NB4 (cell line): ENCODE measurements at regions not wholly inside any gene's neighbourhood (a gene's known extent, or its start where the extent isn't known, plus 50 kb on each side); places are given as distances from the start of the nearest gene placed in this dataset.

ENCODE experiments used
- CTCF ChIP-seq: IDR thresholded peaks from one replicate; pipeline ENCODE4 v1.5.1; 2012; ENCODE audit warnings: low read depth, low read length
- MAX ChIP-seq: IDR thresholded peaks from 2 replicates; pipeline ENCODE4 v1.6.1; 2011; ENCODE audit warnings: low read depth, low read length
- MYC ChIP-seq: IDR thresholded peaks from 2 replicates; pipeline ENCODE4 v1.6.1; 2011; ENCODE audit warnings: low read depth, low read length
- POLR2A ChIP-seq: IDR thresholded peaks from 2 replicates; pipeline ENCODE4 v1.6.1; 2011; ENCODE audit warnings: mild to moderate bottlenecking; ENCODE audit not compliant: insufficient read length; ENCODE audit errors: extremely low read depth

GRCh38 chr12:60152756-60153155, 556.9 kb downstream of the SLC16A7 start:
- no peak for TF ChIP-seq CTCF
- TF ChIP-seq POLR2A = no peak
- TF ChIP-seq MAX = no peak
- no peak for TF ChIP-seq MYC
